HCT116 (cell line): ENCODE measurements at regions not wholly inside any gene's neighbourhood (a gene's known extent, or its start where the extent isn't known, plus 50 kb on each side); places are given as distances from the start of the nearest gene placed in this dataset.

Experiments
- ATAC-seq: fragments of 200-7000 bp; cut with Tn5 transposase; 2 replicates; pipeline ENCODE4 v1.9.1; 2020; ENCODE audit warnings: mild to moderate bottlenecking, moderate library complexity
- BruUV-seq: library from RNA; stranded (reverse); fragments of 400-500 nt; replicated peaks from 2 replicates; lab custom pipeline; 2021; lab: Mats Ljungman, UMichigan
- CTCF ChIA-PET: fragments of 300-600 bp; sonication (Branson Sonifier 250); formaldehyde crosslinking; loops from one replicate; lab custom pipeline; 2021; ENCODE audit warnings: antibody characterized with exemption; lab: Charles Lee
- POLR2A ChIA-PET: fragments of 300-600, 350-600 bp; sonication (Branson Sonifier 250); formaldehyde crosslinking; loops from one replicate; lab custom pipeline; 2021; ENCODE audit warnings: antibody characterized with exemption; lab: Charles Lee
- RAD21 ChIA-PET, 2 experiments: fragments of 300-600 bp; sonication (Branson Sonifier 250); formaldehyde crosslinking; loops; one replicate each; lab custom pipeline; 2023; ENCODE audit warnings: low total read pairs in 2 of 2; ENCODE audit not compliant: uncharacterized antibody in 2 of 2, unreplicated experiment in 2 of 2, low non-redundant PET in 1 of 2; lab: Charles Lee
- DNase-seq: peaks from one replicate; pipeline ENCODE4 v3.0.0-alpha.2; 2010; ENCODE audit warnings: low read depth, low spot score
- H2AFZ ChIP-seq: fragments of 200-600 bp; shearing (Covaris generic), sonication (generic); 2 replicates; pipeline ENCODE4 v1.6.1; 2017; ENCODE audit warnings: low read depth, mixed run types, mixed read lengths, antibody characterized with exemption, low read length; ENCODE audit not compliant: poor library complexity, severe bottlenecking
- H3K27ac ChIP-seq: 2 replicates; pipeline ENCODE4 v1.5.1; 2012; ENCODE audit warnings: low read depth, low read length
- H3K27me3 ChIP-seq: fragments of 200-600 bp; sonication (generic); 2 replicates; pipeline ENCODE4 v1.6.1; 2016; ENCODE audit warnings: mixed run types, low read length, mixed read lengths; ENCODE audit not compliant: insufficient read depth
- H3K36me3 ChIP-seq, 2 experiments: fragments of 200-500 bp in 1 of 2; fragments of 200-600 bp in 1 of 2; sonication (Bioruptor generic) in 1 of 2; sonication (generic) in 1 of 2; 2 replicates each; pipeline versions ENCODE4 v1.5.1 to v1.6.1; 2014 to 2016; ENCODE audit warnings: low read length in 2 of 2, inconsistent platforms in 1 of 2, mixed read lengths in 1 of 2, mixed run types in 1 of 2; ENCODE audit not compliant: insufficient read depth in 2 of 2, control insufficient read depth in 1 of 2
- H3K4me1 ChIP-seq, 2 experiments: fragments of 200-600 bp in 1 of 2; sonication (generic) in 1 of 2; 2 replicates each; pipeline versions ENCODE4 v1.5.1 to v1.6.1; 2012 to 2017; ENCODE audit warnings: low read length in 2 of 2, inconsistent platforms in 1 of 2, mild to moderate bottlenecking in 1 of 2, mixed read lengths in 1 of 2, mixed run types in 1 of 2, moderate library complexity in 1 of 2; ENCODE audit not compliant: insufficient read depth in 2 of 2, control insufficient read depth in 1 of 2
- H3K4me2 ChIP-seq: fragments of 200-600 bp; sonication (generic); 2 replicates; pipeline ENCODE4 v1.6.1; 2017; ENCODE audit warnings: mixed run types, low read length, mixed read lengths
- H3K4me3 ChIP-seq, 2 experiments: fragments of 200-600 bp in 1 of 2; sonication (generic) in 1 of 2; replicated peaks in 1 of 2; 2 replicates each; pipeline ENCODE4 v1.5.1; 2011 to 2016; ENCODE audit warnings: low read length in 2 of 2, control low read depth in 1 of 2, low read depth in 1 of 2, mild to moderate bottlenecking in 1 of 2, mixed read lengths in 1 of 2, mixed run types in 1 of 2
- H3K79me2 ChIP-seq: fragments of 200-600 bp; sonication (generic); 2 replicates; pipeline ENCODE4 v1.6.1; 2017; ENCODE audit warnings: mild to moderate bottlenecking, mixed run types, low read length, moderate library complexity, mixed read lengths; ENCODE audit not compliant: insufficient read depth
- H3K9ac ChIP-seq: fragments of 200-600 bp; sonication (generic); 2 replicates; pipeline ENCODE4 v1.6.1; 2016; ENCODE audit warnings: low read length, mixed read lengths
- H3K9me2 ChIP-seq: fragments of 200-600 bp; sonication (generic), shearing (Covaris generic); 2 replicates; pipeline ENCODE4 v1.6.1; 2017; ENCODE audit warnings: mixed run types, mild to moderate bottlenecking, moderate library complexity; ENCODE audit not compliant: insufficient read depth
- H3K9me3 ChIP-seq, 2 experiments: fragments of 200-500 bp in 1 of 2; fragments of 200-600 bp in 1 of 2; sonication (Bioruptor generic) in 1 of 2; sonication (generic) in 1 of 2; 2 replicates each; pipeline ENCODE4 v1.6.1; 2014 to 2017; ENCODE audit warnings: low read length in 2 of 2, mixed read lengths in 2 of 2, inconsistent platforms in 1 of 2, low read depth in 1 of 2, mild to moderate bottlenecking in 1 of 2, mixed run types in 1 of 2, moderate library complexity in 1 of 2; ENCODE audit not compliant: control insufficient read depth in 1 of 2, insufficient read depth in 1 of 2
- H4K20me1 ChIP-seq: fragments of 200-600 bp; sonication (generic), shearing (Covaris generic); 2 replicates; pipeline ENCODE4 v1.6.1; 2017; ENCODE audit warnings: mixed run types, mild to moderate bottlenecking, moderate library complexity; ENCODE audit not compliant: insufficient read depth
- CBX3 ChIP-seq: IDR thresholded peaks from 2 replicates; pipeline ENCODE4 v1.6.1; 2012; ENCODE audit warnings: low read depth
- EGR1 ChIP-seq: IDR thresholded peaks from 2 replicates; pipeline ENCODE4 v1.6.1; 2012; ENCODE audit warnings: low read depth
- ELF1 ChIP-seq: IDR thresholded peaks from 2 replicates; pipeline ENCODE4 v1.6.1; 2012; ENCODE audit warnings: low read depth, borderline replicate concordance
- EZH2 ChIP-seq: fragments of 200-600 bp; sonication (generic); IDR thresholded peaks from 2 replicates; pipeline ENCODE4 v1.6.1; 2017; ENCODE audit warnings: antibody characterized with exemption, mixed run types
- EZH2phosphoT487 ChIP-seq: fragments of 200-600 bp; IDR thresholded peaks from 2 replicates; pipeline ENCODE4 v1.6.1; 2018; ENCODE audit warnings: antibody characterized with exemption, borderline replicate concordance
- FOSL1 ChIP-seq: IDR thresholded peaks from 2 replicates; pipeline ENCODE4 v1.6.1; 2012; ENCODE audit warnings: low read depth
- JUND ChIP-seq: IDR thresholded peaks from 2 replicates; pipeline ENCODE4 v1.6.1; 2012
- MAX ChIP-seq: IDR thresholded peaks from 2 replicates; pipeline ENCODE4 v1.6.1; 2012
- POLR2A ChIP-seq: IDR thresholded peaks from 2 replicates; pipeline ENCODE4 v1.7.0; 2011; ENCODE audit warnings: borderline replicate concordance; ENCODE audit not compliant: insufficient read depth, insufficient read length; ENCODE audit errors: extremely low read depth
- REST ChIP-seq: IDR thresholded peaks from 2 replicates; pipeline ENCODE4 v1.6.1; 2012; ENCODE audit warnings: low read depth
- SRF ChIP-seq: IDR thresholded peaks from 2 replicates; pipeline ENCODE4 v1.6.1; 2012; ENCODE audit warnings: low read depth
- TCF7L2 ChIP-seq: IDR thresholded peaks from 2 replicates; pipeline ENCODE4 v1.7.0; 2011; ENCODE audit warnings: borderline replicate concordance, inconsistent platforms; ENCODE audit not compliant: insufficient read depth, insufficient read length; ENCODE audit errors: extremely low read depth
- ZBTB33 ChIP-seq: IDR thresholded peaks from 2 replicates; pipeline ENCODE4 v1.6.1; 2011; ENCODE audit warnings: mild to moderate bottlenecking, low read length, moderate library complexity; ENCODE audit not compliant: insufficient replicate concordance; ENCODE audit errors: extremely low read depth
- ZFX ChIP-seq: fragments of 450-650 bp; IDR thresholded peaks from 2 replicates; pipeline ENCODE4 v1.6.1; 2017
- ZNF274 ChIP-seq: fragments of 200-500 bp; sonication (Bioruptor generic); IDR thresholded peaks from 2 replicates; pipeline ENCODE4 v1.6.1; 2014; ENCODE audit warnings: mild to moderate bottlenecking, low read depth, low read length, inconsistent platforms
- intact Hi-C: fragments of 100-400 bp; cut with micrococcal nuclease; formaldehyde crosslinking; loops from 2 replicates; pipeline ENCODE4 v1.10.0; 2022

GRCh38 chr15:29172742-29173725 lies 96.6 kb downstream of the NSMCE3 start (continued):
- TF ChIP-seq REST (no peak), JUND (no peak)

- intact Hi-C loops, result no loop called here
- POLR2A ChIA-PET, result no interaction called here
- Histone ChIP-seq H3K27ac (no peak overlapping the region), H3K4me3 (no peak overlapping the region), H3K9ac (no peak overlapping the region), H3K4me1 (no peaks in the 10 kb centered on the region), H2AFZ (no peak overlapping the region), H3K9me2 (no peaks in the 10 kb centered on the region), H3K9me3 (no peaks in the 10 kb centered on the region), H4K20me1 (no peaks in the 10 kb centered on the region), H3K79me2 (no peaks in the 10 kb centered on the region), H3K36me3 (no peaks in the 10 kb centered on the region), H3K4me2 (no peak overlapping the region), H3K27me3 (peaks cover 41% of the 10 kb centered on the region)
- TF ChIP-seq REST (no peak), EZH2 (no peak), JUND (no peak), FOSL1 (no peak), ELF1 (no peak), MAX (no peak), EZH2phosphoT487 (no peak), ZFX (no peak), EGR1 (no peak), POLR2A (no peak), ZNF274 (no peak), TCF7L2 (no peak), ZBTB33 (no peak), CBX3 (no peak), SRF (no peak)
- RAD21 ChIA-PET, result no interaction called here
- ATAC-seq, result no peak; the same call in 1 of the 2 replicates
- CTCF ChIA-PET, result no interaction called here
- no peak for DNase-seq
- no TSS peak for BruUV-seq
These were observed 99.1 kb downstream of the NSMCE3 start for GRCh38 chr15:29170521-29170920.
